HepG2 (cell line): ENCODE measurements at regions not wholly inside any gene's neighbourhood (a gene's known extent, or its start where the extent isn't known, plus 50 kb on each side); places are given as distances from the start of the nearest gene placed in this dataset.

ENCODE experiments used
- ARNT2 ChIP-seq: sonication (generic); formaldehyde crosslinking; IDR thresholded peaks from 2 replicates; pipeline ENCODE4 v1.8.0; 2022; ENCODE audit warnings: mild to moderate bottlenecking, low read depth, missing genetic modification reagents, moderate library complexity
- ATF7 ChIP-seq, 2 experiments: fragments of 450-650 bp in 1 of 2; sonication (generic) in 1 of 2; formaldehyde crosslinking in 1 of 2; IDR thresholded peaks; 2 replicates each; pipeline versions ENCODE4 v1.4.0 to v1.6.1; 2016 to 2020; ENCODE audit warnings: antibody characterized with exemption in 1 of 2, mild to moderate bottlenecking in 1 of 2, missing genetic modification reagents in 1 of 2
- FOXK1 ChIP-seq: sonication (generic); formaldehyde crosslinking; IDR thresholded peaks from 2 replicates; pipeline ENCODE4 v1.4.0; 2020; ENCODE audit warnings: low read depth, missing genetic modification reagents, borderline replicate concordance
- GATAD2A ChIP-seq: IDR thresholded peaks from 2 replicates; pipeline ENCODE4 v1.6.1; 2016
- HDAC1 ChIP-seq: sonication (generic); formaldehyde crosslinking; IDR thresholded peaks from 2 replicates; pipeline ENCODE4 v1.5.1; 2020; ENCODE audit warnings: mild to moderate bottlenecking, missing genetic modification reagents
- HHEX ChIP-seq: IDR thresholded peaks from 2 replicates; pipeline ENCODE4 v1.6.1; 2016; ENCODE audit warnings: control low read depth
- SOX5 ChIP-seq: IDR thresholded peaks from 2 replicates; pipeline ENCODE4 v1.6.1; 2016; ENCODE audit warnings: borderline replicate concordance
- SOX6 ChIP-seq, 2 experiments: fragments of 450-650 bp in 1 of 2; sonication (generic) in 1 of 2; formaldehyde crosslinking in 1 of 2; IDR thresholded peaks; 2 replicates each; pipeline versions ENCODE4 v1.4.0 to v1.6.1; 2017 to 2020; ENCODE audit warnings: antibody characterized with exemption in 1 of 2, mild to moderate bottlenecking in 1 of 2, missing genetic modification reagents in 1 of 2
- SRF ChIP-seq: IDR thresholded peaks from 2 replicates; pipeline ENCODE4 v1.6.1; 2011; ENCODE audit warnings: mild to moderate bottlenecking, low read depth, low read length, moderate library complexity
- TBL1XR1 ChIP-seq: fragments of 150-350 bp; IDR thresholded peaks from 2 replicates; pipeline ENCODE4 v1.6.1; 2014; ENCODE audit warnings: borderline replicate concordance, low read length; ENCODE audit not compliant: partially characterized antibody
- THAP11 ChIP-seq: IDR thresholded peaks from 2 replicates; pipeline ENCODE4 v1.6.1; 2016; ENCODE audit warnings: missing biosample characterization, missing genetic modification reagents
- ZNF121 ChIP-seq: sonication (generic); formaldehyde crosslinking; IDR thresholded peaks from 2 replicates; pipeline ENCODE4 v1.5.0; 2020; ENCODE audit warnings: mild to moderate bottlenecking, missing genetic modification reagents
- ZNF431 ChIP-seq: sonication (generic); formaldehyde crosslinking; IDR thresholded peaks from 2 replicates; pipeline ENCODE4 v1.9.0; 2022; ENCODE audit warnings: missing genetic modification reagents, low read depth, mild to moderate bottlenecking, borderline replicate concordance
- ZNF605 ChIP-seq: sonication (generic); formaldehyde crosslinking; IDR thresholded peaks from 2 replicates; pipeline ENCODE4 v1.8.0; 2022; ENCODE audit warnings: mild to moderate bottlenecking, missing genetic modification reagents
- TF ChIP-seq, protein P1 (sequence below): IDR thresholded peaks from 2 replicates; pipeline ENCODE4 v1.4.0; 2020; ENCODE audit warnings: mild to moderate bottlenecking, missing genetic modification reagents
- TF ChIP-seq, protein P2 (sequence below): IDR thresholded peaks from 2 replicates; pipeline ENCODE4 v1.6.1; 2012; ENCODE audit warnings: low read depth, low read length, improper control_type of control experiment
- TF ChIP-seq, protein P3 (sequence below): sonication (generic); formaldehyde crosslinking; IDR thresholded peaks from 2 replicates; pipeline ENCODE4 v1.4.0; 2020; ENCODE audit warnings: missing genetic modification reagents, borderline replicate concordance

DNA sequence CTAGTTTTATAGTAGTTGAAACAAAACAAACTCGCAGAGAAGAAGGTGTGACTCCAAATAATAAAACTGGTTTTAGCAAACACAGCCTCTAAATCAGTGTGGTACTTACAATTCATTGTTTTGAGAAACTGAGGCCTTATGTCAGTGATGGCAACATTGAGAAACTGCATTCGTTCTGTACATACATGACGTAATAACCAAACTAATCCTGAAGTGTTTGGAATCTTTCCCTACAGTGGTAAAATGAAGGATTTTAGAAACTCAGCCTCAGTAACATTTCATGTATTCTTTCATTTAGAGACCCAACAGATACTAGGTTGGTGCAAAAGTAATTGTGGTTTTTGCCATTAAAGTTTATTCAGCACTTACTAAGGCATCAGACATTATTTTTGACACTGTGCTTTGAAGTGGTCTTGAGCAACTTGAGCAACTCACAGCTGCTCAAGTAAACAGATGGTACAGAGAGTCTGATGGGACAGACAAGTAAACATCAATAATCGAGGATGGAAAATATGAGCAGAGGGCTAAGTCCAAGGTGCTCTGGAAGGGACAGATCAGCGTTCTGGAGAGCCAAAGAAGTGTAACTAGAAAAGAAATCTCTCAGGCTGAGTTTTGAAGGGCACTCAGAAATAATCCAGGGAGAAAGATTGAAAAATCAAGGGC lies 390.8 kb upstream of the BOD1L1 start (continued):
- TF ChIP-seq, protein P1, sequence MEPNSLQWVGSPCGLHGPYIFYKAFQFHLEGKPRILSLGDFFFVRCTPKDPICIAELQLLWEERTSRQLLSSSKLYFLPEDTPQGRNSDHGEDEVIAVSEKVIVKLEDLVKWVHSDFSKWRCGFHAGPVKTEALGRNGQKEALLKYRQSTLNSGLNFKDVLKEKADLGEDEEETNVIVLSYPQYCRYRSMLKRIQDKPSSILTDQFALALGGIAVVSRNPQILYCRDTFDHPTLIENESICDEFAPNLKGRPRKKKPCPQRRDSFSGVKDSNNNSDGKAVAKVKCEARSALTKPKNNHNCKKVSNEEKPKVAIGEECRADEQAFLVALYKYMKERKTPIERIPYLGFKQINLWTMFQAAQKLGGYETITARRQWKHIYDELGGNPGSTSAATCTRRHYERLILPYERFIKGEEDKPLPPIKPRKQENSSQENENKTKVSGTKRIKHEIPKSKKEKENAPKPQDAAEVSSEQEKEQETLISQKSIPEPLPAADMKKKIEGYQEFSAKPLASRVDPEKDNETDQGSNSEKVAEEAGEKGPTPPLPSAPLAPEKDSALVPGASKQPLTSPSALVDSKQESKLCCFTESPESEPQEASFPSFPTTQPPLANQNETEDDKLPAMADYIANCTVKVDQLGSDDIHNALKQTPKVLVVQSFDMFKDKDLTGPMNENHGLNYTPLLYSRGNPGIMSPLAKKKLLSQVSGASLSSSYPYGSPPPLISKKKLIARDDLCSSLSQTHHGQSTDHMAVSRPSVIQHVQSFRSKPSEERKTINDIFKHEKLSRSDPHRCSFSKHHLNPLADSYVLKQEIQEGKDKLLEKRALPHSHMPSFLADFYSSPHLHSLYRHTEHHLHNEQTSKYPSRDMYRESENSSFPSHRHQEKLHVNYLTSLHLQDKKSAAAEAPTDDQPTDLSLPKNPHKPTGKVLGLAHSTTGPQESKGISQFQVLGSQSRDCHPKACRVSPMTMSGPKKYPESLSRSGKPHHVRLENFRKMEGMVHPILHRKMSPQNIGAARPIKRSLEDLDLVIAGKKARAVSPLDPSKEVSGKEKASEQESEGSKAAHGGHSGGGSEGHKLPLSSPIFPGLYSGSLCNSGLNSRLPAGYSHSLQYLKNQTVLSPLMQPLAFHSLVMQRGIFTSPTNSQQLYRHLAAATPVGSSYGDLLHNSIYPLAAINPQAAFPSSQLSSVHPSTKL = peak; percentile 66; the same call in 1 of the 2 replicates
- TF ChIP-seq, protein P2, sequence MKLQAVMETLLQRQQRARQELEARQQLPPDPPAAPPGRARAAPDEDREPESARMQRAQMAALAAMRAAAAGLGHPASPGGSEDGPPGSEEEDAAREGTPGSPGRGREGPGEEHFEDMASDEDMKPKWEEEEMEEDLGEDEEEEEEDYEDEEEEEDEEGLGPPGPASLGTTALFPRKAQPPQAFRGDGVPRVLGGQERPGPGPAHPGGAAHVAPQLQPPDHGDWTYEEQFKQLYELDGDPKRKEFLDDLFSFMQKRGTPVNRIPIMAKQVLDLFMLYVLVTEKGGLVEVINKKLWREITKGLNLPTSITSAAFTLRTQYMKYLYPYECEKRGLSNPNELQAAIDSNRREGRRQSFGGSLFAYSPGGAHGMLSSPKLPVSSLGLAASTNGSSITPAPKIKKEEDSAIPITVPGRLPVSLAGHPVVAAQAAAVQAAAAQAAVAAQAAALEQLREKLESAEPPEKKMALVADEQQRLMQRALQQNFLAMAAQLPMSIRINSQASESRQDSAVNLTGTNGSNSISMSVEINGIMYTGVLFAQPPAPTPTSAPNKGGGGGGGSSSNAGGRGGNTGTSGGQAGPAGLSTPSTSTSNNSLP = peak; percentile 44; the same call in 1 of the 2 replicates
- TF ChIP-seq SOX5 (CRISPR knock-in tag) (peak; percentile 18; the same call in 1 of the 2 replicates), HHEX (CRISPR knock-in tag) (no peak), TBL1XR1 (peak; percentile 69), ARNT2 (CRISPR knock-in tag) (no peak), HDAC1 (CRISPR knock-in tag) (peak; percentile 21; the same call in 1 of the 2 replicates), GATAD2A (peak; percentile 63; the same call in 1 of the 2 replicates), THAP11 (CRISPR knock-in tag) (0 out of 2 replicates have a peak, but pooled peaks have one; percentile 19), ZNF605 (CRISPR knock-in tag) (no peak), SOX6 (IDR thresholded peaks at IDR 0.05) (no peak), SOX6 (CRISPR knock-in tag; IDR thresholded peaks at IDR 0.05) (peak; percentile 73), ZNF431 (CRISPR knock-in tag) (no peak), ZNF121 (CRISPR knock-in tag) (no peak), ATF7 (IDR thresholded peaks at IDR 0.05) (peak; percentile 88), ATF7 (CRISPR knock-in tag; IDR thresholded peaks at IDR 0.05) (no peak), SRF (no peak), FOXK1 (CRISPR knock-in tag) (peak; percentile 36; the same call in 1 of the 2 replicates)
- TF ChIP-seq, protein P3, sequence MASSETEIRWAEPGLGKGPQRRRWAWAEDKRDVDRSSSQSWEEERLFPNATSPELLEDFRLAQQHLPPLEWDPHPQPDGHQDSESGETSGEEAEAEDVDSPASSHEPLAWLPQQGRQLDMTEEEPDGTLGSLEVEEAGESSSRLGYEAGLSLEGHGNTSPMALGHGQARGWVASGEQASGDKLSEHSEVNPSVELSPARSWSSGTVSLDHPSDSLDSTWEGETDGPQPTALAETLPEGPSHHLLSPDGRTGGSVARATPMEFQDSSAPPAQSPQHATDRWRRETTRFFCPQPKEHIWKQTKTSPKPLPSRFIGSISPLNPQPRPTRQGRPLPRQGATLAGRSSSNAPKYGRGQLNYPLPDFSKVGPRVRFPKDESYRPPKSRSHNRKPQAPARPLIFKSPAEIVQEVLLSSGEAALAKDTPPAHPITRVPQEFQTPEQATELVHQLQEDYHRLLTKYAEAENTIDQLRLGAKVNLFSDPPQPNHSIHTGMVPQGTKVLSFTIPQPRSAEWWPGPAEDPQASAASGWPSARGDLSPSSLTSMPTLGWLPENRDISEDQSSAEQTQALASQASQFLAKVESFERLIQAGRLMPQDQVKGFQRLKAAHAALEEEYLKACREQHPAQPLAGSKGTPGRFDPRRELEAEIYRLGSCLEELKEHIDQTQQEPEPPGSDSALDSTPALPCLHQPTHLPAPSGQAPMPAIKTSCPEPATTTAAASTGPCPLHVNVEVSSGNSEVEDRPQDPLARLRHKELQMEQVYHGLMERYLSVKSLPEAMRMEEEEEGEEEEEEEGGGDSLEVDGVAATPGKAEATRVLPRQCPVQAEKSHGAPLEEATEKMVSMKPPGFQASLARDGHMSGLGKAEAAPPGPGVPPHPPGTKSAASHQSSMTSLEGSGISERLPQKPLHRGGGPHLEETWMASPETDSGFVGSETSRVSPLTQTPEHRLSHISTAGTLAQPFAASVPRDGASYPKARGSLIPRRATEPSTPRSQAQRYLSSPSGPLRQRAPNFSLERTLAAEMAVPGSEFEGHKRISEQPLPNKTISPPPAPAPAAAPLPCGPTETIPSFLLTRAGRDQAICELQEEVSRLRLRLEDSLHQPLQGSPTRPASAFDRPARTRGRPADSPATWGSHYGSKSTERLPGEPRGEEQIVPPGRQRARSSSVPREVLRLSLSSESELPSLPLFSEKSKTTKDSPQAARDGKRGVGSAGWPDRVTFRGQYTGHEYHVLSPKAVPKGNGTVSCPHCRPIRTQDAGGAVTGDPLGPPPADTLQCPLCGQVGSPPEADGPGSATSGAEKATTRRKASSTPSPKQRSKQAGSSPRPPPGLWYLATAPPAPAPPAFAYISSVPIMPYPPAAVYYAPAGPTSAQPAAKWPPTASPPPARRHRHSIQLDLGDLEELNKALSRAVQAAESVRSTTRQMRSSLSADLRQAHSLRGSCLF (CRISPR knock-in tag) = no peak
